ENCODE measurements at regions not wholly inside any gene's neighbourhood (a gene's known extent, or its start where the extent isn't known, plus 50 kb on each side); places are given as distances from the start of the nearest gene placed in this dataset.
"Not testable (repeated sequence)": the region's sequence is repeated elsewhere in the genome, so short reads cannot be mapped to it uniquely, and the experiment has no call there.

- no peak for DNase-seq
Observed at GRCh38 chr1:238985312-238985711, 401.1 kb upstream of the CHRM3 start.

- DNase-seq: no peak
Observed at GRCh38 chr1:238982736-238983135, 403.6 kb upstream of the CHRM3 start.

DNA sequence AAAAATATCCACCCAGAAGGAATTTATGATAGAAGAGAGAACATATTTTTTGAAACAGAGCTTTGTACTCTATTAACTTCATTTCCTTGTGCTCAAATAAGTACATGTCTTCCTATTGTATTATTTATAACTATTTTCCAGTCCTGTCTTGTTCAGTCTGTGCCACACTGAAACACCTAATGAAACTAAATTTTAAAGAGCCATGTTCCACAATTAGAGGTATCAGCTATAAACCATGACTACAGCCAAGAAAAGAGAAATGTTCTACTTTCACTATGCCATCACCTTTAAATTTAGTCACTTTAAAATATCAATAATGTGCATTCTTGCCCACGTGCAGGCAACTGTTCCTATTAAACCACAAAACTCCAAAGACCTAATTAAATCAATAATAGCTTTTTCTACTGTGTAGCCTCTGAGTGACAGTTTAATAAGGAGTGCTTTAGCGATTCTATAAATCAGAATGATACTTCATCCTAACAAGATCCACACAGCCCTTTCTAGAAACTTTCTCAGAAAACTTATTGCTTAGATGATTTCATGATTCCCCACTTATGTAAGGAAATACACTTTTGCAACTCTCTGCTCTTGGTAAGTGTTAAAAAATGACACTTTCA lies 404.9 kb upstream of the CHRM3 start:
- no peak for DNase-seq

DNA sequence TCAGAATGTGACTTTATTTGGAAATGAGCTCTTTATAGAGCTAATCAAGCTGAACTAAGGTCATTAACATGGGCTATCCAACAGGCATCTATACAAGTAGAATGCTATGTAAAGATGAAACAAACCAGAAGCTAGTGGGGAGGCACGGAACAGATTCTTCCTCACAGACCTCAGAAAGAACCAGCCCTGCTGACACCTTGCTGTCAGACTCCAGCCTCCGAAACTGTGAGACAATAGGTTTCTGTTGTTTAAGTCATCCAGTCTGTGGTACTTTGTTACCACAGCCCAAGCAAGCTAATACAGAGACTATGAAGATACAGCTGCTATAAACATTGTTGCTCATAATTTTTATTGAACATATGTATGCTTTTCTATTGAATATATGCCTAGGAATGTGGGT lies 406.3 kb upstream of the CHRM3 start:
- DNase-seq: no peak

- no peak for DNase-seq
Observed at GRCh38 chr1:238964631-238965030, 421.7 kb upstream of the CHRM3 start.

GRCh38 chr1:238962941-238963340 lies 423.4 kb upstream of the CHRM3 start:
- DNase-seq: no peak

DNA sequence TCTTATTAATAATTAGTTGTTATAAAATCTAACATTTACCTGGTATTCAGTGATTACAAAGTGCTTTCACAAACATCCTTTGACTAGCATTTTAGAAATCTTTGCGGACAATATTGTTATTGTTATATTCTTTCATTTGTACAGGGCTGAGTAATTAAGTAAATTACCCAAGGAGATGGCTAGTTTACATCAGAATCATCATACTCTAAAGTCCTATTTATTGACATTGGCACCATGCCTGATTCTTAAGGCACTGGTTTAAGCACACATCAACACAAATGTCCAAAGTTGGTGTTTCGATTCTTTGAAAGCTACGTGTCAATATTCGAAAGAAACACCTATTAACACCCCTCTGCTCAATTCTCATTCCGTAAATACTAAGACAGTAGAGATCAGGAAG lies 424.6 kb upstream of the CHRM3 start:
- no peak for DNase-seq

- peak; percentile 67 for DNase-seq
Observed at GRCh38 chr1:238960071-238960470, 426.3 kb upstream of the CHRM3 start.

GRCh38 chr1:238955934-238956333 lies 430.4 kb upstream of the CHRM3 start:
- no peak for DNase-seq

GRCh38 chr1:238954865-238955264 lies 431.5 kb upstream of the CHRM3 start:
- DNase-seq: peak; percentile 27

DNA sequence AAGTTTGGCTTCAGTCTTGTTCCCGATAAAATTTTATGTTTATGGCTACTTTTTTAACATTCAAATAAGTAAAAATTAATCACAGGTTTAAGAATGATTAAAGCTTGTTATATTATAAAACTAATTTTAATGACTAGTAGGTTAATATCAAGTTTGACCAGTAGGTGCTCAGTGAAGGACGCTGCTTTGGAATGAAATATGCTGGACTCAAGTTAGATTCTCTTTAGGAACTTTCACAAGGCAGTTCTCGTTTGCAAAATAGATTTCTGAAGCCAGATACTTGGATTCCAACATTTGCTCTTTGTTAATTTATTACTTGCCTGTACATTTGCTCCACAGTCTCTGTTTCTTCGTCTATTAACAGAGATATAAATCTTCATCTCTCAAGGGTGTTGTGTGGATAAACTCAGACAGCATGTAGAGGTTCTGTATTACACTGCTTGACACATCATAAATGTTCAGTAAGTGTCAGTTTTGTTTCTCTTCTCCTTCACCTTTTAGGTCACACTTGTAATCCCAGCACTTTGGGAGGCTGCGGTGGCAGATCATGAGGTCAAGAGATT lies 432.8 kb upstream of the CHRM3 start:
- DNase-seq: no peak

- peak; percentile 52 for DNase-seq
Observed at GRCh38 chr1:238951809-238952208, 434.6 kb upstream of the CHRM3 start.

GRCh38 chr1:238950784-238951183 lies 435.6 kb upstream of the CHRM3 start:
- DNase-seq: no peak

- DNase-seq: no peak
Observed at GRCh38 chr1:238950017-238950416, 436.4 kb upstream of the CHRM3 start.

- DNase-seq: no peak
Observed at GRCh38 chr1:238944028-238944427, 442.3 kb upstream of the CHRM3 start.

- no peak for DNase-seq
Observed at GRCh38 chr1:238927899-238928298, 458.5 kb upstream of the CHRM3 start.

DNA sequence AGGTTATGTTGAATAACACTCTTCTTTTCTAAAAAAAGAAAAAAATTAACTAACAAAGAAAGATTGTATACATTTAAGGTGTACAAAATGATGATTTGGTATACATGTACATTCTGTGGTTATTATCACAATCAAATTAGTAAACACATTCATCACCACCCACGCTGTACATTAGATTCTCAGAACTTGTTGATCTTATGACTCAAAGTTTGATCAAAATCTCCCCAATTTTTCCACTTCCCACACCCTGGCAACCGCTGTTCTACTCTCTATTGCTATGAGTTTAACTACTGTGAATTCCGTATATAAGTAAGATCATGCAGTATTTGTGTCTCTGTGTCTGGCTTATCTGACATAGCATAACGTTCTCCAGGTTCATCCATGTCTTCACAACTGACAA lies 469.5 kb upstream of the CHRM3 start:
- DNase-seq: no peak

- DNase-seq: no peak
Observed at GRCh38 chr1:238914346-238914745, 472.0 kb upstream of the CHRM3 start.

DNA sequence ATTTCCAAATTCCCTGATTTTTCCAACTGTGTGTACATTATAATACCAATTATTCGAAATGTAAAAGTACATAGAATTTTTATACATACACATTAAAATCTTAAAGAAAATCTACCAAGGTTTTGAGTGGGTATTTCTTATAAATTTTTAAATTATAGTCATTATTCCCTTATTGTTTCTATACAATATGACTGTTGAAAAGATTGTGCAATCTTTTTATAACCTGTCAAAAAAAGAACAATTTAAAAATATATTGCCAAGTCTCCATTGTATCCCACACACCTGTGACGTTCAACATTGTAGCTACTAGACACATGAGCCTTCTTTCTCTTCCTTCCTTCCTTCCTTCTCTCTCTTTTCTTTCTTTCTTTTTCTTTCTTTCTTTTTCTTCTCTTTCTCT lies 473.2 kb upstream of the CHRM3 start:
- DNase-seq: no peak

GRCh38 chr1:238912148-238912547 lies 474.2 kb upstream of the CHRM3 start:
- DNase-seq: no peak

- DNase-seq: not testable (repeated sequence)
Observed at GRCh38 chr1:238902752-238903151, 483.6 kb upstream of the CHRM3 start.

DNA sequence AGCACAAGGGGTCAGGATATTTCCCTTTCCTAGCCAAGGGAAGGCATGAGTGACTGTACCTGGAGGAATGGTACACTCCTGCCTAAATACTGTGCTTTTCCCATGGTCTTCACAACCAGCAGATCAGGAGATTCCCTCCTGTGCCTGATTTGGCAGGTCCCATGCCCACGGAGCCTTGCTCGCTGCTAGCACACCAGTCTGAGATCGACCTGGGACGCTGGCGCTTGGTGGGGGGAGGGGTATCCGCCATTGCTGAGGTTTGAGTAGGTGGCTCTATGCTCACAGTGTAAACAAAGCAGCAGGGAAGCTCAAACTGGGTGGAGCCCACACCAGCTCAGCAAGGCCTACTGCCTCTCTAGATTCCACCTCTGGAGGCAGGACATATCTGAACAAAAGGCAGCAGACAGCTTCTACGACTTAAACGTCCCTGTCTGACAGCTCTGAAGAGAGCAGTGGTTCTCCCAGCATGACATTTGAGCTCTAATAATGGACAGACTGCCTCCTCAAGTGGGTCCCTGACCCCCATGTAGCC lies 486.0 kb upstream of the CHRM3 start:
- DNase-seq: no peak

DNA sequence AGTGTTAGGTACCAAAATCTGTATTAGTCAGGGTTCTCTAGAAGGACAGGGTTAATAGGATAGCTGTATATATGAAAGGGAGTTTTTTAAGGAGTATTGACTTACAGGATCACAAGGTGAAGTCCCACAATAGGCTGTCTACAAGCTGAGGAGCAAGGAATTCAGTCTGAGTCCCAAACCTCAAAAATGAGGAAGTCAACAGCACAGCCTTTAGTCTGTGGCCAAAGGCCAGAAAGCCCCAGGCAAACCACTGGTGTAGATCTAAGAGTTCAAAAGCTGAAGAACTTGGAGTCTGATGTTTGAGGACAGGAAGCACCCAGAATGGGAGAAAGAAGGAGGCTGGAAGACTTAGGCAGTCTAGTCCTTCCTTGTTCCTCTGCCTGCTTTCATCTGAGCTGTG lies 487.5 kb upstream of the CHRM3 start:
- no peak for DNase-seq

DNA sequence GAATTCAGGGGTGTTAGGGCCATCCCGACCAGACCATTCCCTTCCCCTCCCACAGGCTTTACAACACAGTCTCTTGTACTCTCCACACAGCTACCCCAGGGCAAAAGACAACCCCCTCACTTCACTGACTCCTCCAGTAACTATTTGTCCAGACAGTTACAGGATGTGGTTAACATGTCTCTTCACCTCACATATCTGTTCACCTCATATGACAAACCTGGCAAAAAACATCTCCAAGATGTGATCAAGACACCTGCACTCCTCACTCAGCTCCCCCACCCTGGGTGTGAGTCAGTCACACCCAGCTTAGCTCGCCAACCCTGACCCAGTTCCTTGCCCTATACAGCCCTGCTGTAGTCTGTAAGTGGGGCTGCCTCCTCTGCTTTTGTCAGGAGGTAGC lies 490.5 kb upstream of the CHRM3 start:
- DNase-seq: no peak

DNA sequence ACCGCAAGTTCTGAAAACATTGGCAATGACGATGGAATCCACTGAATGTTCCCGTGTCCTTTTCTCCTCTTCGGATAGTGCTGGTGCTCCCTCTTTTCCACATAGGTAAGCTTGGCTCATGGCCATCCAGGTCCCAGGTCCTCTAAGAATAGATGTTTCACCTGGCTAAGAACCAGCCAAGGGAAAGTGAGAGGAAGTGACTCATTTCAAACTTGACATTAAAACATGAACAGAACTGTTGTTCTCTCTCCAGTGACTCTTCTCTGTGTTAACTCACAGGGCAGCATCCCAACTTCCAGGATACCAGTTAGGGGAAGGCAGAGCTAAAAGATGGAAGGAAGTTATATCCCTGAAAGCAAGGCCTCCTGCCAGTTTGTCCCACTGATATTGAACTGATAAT lies 493.8 kb upstream of the CHRM3 start:
- no peak for DNase-seq
